ENCODE measurements at regions not wholly inside any gene's neighbourhood (a gene's known extent, or its start where the extent isn't known, plus 50 kb on each side); places are given as distances from the start of the nearest gene placed in this dataset.

DNA sequence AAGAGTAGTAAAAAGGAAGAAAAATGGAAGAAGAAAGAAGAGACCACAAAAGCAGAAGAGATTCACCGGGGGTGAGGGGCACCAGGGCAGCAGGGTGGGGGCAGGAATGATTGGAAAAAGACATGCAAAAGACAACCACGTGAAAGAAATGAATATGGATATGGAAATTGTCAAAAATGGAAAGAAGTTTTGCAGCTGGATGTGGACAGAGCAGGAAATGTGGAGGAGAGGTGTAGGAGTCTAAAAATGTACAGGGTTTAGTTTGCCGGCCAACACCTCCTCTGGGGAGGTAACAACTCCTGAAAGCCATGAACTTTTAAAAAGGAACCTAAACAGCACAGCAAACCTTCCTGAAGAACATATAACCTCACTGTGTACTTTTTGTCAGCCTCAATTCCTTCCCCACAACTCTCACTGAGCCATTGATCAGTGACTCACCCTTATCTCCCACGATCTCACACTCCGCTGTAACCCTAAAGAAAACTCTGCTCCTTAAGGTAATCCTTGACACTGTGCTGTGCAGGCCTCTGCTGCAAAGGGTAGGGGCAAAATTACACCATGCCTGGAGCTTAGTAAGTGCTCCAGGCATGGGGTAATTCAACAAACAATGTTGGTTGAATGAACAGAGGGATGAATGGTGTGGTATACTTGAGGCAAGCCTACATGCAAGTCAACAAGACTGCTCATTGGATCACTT is 100.2 kb upstream of the BOC start:
- DNase-seq, result no peak
- intact Hi-C loops (cut with DNase I), result no loop called here
- no peak for TF ChIP-seq POLR2A (IDR thresholded peaks at IDR 0.05)
- TF ChIP-seq CTCF (IDR thresholded peaks at IDR 0.05), result no peak
- Histone ChIP-seq H3K4me3 (replicated peaks in 1 of 3) (no peak overlapping the region), H3K27me3 (no peaks in the 10 kb centered on the region), H3K4me1 (no peaks in the 10 kb centered on the region), H3K27ac (no peak overlapping the region), H3K9me3 (no peaks in the 10 kb centered on the region), H3K36me3 (no peaks in the 10 kb centered on the region)
- WGBS, 2 donors, result 71% methylated on average over 4 to 5 of the region's 5 CpGs

DNA sequence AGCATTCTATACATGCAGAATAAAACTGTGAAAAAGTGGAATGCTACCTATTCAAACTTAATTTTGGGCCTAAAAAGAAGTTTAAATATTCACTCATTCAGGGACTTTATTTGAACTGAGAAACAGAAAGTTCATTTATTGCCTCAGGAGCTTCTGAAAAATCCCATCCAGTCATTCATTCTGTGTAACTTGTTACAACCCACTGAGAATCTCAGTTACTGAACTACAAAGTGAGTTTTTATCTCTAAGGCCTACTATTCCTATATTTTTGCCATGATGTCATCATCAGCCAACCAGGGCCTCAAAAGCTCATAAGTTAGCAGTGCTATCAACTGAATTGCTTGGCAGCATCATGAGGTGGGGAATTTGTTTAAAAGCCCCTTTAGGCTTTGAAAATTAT is 98.0 kb upstream of the BOC start:
- no peaks in the 10 kb centered on the region for H3K27me3 ChIP-seq
- H3K4me1 ChIP-seq, result peaks cover 10 to 15% of the 10 kb centered on the region in 2 donors
- H3K36me3 ChIP-seq, result no peaks in the 10 kb centered on the region
- TF ChIP-seq CTCF (IDR thresholded peaks at IDR 0.05), result no peak
- no peak for TF ChIP-seq POLR2A (IDR thresholded peaks at IDR 0.05)
- no peak overlapping the region for H3K4me3 ChIP-seq (replicated peaks in 1 of 3)
- intact Hi-C loops (cut with DNase I), result no loop called here
- DNase-seq, result no peak
- H3K27ac ChIP-seq, result no peak overlapping the region
- H3K9me3 ChIP-seq, result no peaks in the 10 kb centered on the region

GRCh38 chr3:113117511-113118234 is 93.7 kb upstream of the BOC start:
- DNase-seq, result peak; percentile 52
- Histone ChIP-seq H3K27me3 (no peaks in the 10 kb centered on the region), H3K4me1 (peaks cover 10 to 17% of the 10 kb centered on the region in 2 donors), H3K9me3 (no peaks in the 10 kb centered on the region), H3K4me3 (replicated peaks in 1 of 3) (no peak overlapping the region), H3K27ac (peak overlapping the region in 2 of 3 donors; percentile 18 to 66), H3K36me3 (no peaks in the 10 kb centered on the region)
- intact Hi-C loops (cut with DNase I), result no loop called here
- 9 to 12% methylated on average over 1 of the region's 1 CpG for WGBS, 2 donors
- TF ChIP-seq POLR2A (IDR thresholded peaks at IDR 0.05) (no peak), CTCF (IDR thresholded peaks at IDR 0.05) (no peak)

DNA sequence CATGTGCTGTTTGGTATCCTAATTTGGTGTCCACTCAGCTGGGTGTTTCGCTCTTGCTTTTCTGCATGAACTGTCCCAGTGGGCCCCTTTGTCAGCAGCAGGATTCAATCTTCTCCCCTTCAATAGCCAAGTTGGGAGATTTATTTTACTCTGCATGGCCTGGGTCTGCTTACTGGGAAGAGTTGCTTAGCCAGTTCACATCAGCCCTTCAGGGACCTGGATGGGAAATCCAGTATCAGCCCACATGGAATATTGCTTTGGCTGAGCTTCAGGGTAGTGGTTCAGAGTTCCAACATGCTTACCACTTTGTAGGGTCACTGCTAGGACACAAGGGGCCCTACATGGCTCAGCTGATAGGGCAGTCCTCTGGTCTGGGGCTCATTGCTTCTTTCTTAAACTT is 93.0 kb upstream of the BOC start:
- Histone ChIP-seq H3K36me3 (no peaks in the 10 kb centered on the region), H3K4me1 (peaks cover 10 to 17% of the 10 kb centered on the region in 2 donors), H3K9me3 (no peaks in the 10 kb centered on the region), H3K27ac (peak overlapping the region in 1 of 3 donors; percentile 51), H3K4me3 (replicated peaks in 1 of 3) (no peak overlapping the region), H3K27me3 (no peaks in the 10 kb centered on the region)
- intact Hi-C loops (cut with DNase I), result no loop called here
- DNase-seq, result no peak
- TF ChIP-seq POLR2A (IDR thresholded peaks at IDR 0.05), result no peak
- TF ChIP-seq CTCF (IDR thresholded peaks at IDR 0.05), result no peak
- WGBS, 2 donors, result 74 to 86% methylated on average over 1 of the region's 1 CpG

DNA sequence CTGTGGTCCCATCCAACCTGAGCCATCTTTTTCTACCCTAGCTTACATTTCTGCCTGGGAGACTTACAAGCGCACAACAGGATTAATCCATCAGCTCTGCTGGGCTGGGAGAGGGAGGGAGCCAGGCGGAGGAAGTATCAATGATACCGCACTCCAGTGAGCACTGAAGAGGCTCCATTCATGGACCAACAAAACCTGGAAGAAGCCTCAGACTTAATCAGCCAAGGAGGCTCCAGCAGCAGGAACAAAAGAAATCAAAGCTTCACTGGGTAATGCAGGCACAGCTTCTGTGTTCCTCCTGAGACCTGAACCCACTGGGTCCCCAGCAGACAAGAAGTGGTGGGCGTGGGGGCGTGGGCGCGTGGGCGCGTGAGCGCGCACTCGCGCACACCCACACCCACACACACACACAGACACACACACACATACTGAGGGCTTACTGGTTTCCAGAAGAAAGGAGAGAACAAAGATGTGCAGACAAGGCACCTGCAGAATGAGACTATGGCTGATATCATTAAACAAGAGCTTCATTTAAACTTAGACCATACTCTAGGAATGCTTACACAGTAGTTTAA is 87.0 kb upstream of the BOC start:
- H3K36me3 ChIP-seq, result no peaks in the 10 kb centered on the region
- DNase-seq, result peak; percentile 59 to 64
- WGBS, 2 donors, result 44 to 70% methylated on average over 13 of the region's 13 CpGs
- H3K27ac ChIP-seq, result no peak overlapping the region
- no peaks in the 10 kb centered on the region for H3K27me3 ChIP-seq
- TF ChIP-seq POLR2A (IDR thresholded peaks at IDR 0.05), result no peak
- no peak for TF ChIP-seq CTCF (IDR thresholded peaks at IDR 0.05)
- H3K4me3 ChIP-seq (replicated peaks in 1 of 3), result no peak overlapping the region
- intact Hi-C loops (cut with DNase I), result no loop called here
- no peaks in the 10 kb centered on the region for H3K9me3 ChIP-seq
- peaks cover 0 to 4% of the 10 kb centered on the region in 2 donors for H3K4me1 ChIP-seq

All from thyroid gland (tissue), 4 donors.